ENCODE measurements at regions not wholly inside any gene's neighbourhood (a gene's known extent, or its start where the extent isn't known, plus 50 kb on each side); places are given as distances from the start of the nearest gene placed in this dataset.

DNA sequence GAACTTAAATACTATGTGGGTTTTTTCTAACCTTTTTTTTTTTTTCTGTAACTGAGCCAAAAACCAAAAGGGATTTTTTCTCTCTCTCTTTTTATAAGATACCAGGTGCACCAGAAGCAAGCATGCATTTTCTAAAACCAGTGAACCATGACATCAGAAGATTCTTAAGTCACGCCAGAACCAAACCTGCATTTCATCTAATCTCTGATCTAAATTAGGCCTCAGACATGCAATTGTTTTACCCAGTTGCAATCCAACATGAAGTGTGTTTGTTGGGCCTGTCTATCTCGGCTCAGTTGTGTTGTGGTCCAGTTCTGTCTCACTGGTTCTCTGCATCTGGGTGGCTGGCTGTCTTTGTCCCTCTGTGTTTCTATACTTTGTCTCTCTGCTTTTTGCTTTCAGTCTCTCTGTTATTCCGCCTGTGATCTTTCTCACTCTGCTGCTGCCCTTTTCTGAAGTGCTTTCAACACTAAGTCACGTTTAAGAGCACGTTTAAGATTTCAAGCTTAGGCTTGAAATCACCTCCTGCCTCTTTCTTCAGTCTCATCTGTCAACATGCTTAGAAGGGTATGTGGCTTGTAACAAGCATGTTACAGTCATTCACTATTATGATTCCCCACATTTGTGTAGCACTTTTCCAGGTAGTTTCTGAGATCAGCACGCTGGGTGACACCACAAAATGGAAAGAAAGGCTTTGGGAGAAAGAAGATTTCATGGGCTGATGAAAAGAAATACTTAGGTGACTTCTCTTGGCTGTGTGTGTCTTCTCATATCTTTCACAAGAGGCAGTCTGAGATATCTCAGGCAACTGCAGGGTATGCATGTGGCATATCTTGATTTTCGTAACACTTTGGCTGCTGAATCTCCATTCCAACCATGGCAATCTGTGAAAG lies 488.9 kb downstream of the SHISA9 start:
- WGBS, 3 donors: 47 to 61% (median 50%) methylated on average over 7 of the region's 7 CpGs
- no peaks in the 10 kb centered on the region for H3K36me3 ChIP-seq

DNA sequence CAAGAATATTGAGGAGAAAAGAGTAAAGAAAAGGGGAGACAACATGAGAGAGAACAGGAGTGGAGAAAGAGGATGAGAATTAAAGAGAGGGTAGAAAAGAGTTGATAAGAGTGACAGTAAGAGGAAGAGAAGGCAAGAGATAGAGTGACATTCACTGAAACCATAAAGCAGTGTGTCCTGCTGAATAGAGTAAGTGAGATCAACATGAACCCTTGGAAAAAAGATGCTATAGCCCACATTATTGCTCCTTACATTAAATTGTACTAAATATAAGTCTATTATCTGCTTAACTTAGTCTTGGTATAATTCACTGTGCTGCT lies 489.5 kb downstream of the SHISA9 start:
- intact Hi-C loops (cut with DNase I): no loop called here
- Histone ChIP-seq H3K27ac (no peak overlapping the region), H3K27me3 (no peaks in the 10 kb centered on the region), H3K4me1 (ENCODE audit: insufficient read depth) (no peaks in the 10 kb centered on the region), H3K9me3 (no peaks in the 10 kb centered on the region), H3K36me3 (no peaks in the 10 kb centered on the region), H3K4me3 (no peak overlapping the region)
- DNase-seq: no peak
- TF ChIP-seq POLR2A (IDR thresholded peaks at IDR 0.05) (no peak), EP300 (IDR thresholded peaks at IDR 0.05) (no peak)
- TF ChIP-seq, protein P1, sequence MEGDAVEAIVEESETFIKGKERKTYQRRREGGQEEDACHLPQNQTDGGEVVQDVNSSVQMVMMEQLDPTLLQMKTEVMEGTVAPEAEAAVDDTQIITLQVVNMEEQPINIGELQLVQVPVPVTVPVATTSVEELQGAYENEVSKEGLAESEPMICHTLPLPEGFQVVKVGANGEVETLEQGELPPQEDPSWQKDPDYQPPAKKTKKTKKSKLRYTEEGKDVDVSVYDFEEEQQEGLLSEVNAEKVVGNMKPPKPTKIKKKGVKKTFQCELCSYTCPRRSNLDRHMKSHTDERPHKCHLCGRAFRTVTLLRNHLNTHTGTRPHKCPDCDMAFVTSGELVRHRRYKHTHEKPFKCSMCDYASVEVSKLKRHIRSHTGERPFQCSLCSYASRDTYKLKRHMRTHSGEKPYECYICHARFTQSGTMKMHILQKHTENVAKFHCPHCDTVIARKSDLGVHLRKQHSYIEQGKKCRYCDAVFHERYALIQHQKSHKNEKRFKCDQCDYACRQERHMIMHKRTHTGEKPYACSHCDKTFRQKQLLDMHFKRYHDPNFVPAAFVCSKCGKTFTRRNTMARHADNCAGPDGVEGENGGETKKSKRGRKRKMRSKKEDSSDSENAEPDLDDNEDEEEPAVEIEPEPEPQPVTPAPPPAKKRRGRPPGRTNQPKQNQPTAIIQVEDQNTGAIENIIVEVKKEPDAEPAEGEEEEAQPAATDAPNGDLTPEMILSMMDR (IDR thresholded peaks at IDR 0.05): no peak

More for the DNA sequence above, 488.9 kb downstream of the SHISA9 start:
- Histone ChIP-seq H3K4me3 (no peak overlapping the region), H3K4me1 (ENCODE audit: insufficient read depth) (no peaks in the 10 kb centered on the region), H3K27ac (no peak overlapping the region), H3K9me3 (no peaks in the 10 kb centered on the region), H3K27me3 (no peaks in the 10 kb centered on the region)
- DNase-seq: no peak
- TF ChIP-seq EP300 (IDR thresholded peaks at IDR 0.05): no peak
- TF ChIP-seq POLR2A (IDR thresholded peaks at IDR 0.05): no peak
- TF ChIP-seq, protein P1 (IDR thresholded peaks at IDR 0.05): no peak
- intact Hi-C loops (cut with DNase I): no loop called here

DNA sequence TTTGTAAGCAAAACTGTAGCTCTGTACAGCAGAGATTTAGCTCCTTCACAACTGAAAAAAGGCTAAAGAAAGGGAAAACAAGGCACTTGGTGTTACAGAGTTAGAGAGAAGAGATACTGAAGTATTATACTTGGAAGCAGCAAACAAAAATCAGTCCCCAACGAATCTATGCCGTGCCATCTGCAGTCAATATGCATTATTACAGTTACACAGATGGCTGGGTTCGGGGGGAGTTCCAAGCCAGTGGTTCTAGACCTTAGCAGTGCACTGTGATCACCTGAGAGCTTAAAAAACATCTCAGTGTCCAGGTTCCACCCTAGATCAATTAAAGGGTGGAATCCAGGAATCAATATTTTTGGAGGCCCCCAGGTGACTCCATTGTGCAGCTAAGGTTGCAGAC lies 489.9 kb downstream of the SHISA9 start:
- H3K4me3 ChIP-seq: no peak overlapping the region
- DNase-seq: no peak
- H3K9me3 ChIP-seq: no peaks in the 10 kb centered on the region
- TF ChIP-seq, protein P1 (IDR thresholded peaks at IDR 0.05): no peak
- TF ChIP-seq POLR2A (IDR thresholded peaks at IDR 0.05): no peak
- no peak for TF ChIP-seq EP300 (IDR thresholded peaks at IDR 0.05)
- H3K4me1 ChIP-seq (ENCODE audit: insufficient read depth): no peaks in the 10 kb centered on the region
- no peaks in the 10 kb centered on the region for H3K27me3 ChIP-seq
- H3K36me3 ChIP-seq: no peaks in the 10 kb centered on the region
- no peak overlapping the region for H3K27ac ChIP-seq
- WGBS, 3 donors: 58 to 67% (median 60%) methylated on average over 3 of the region's 3 CpGs
- intact Hi-C loops (cut with DNase I): no loop called here

DNA sequence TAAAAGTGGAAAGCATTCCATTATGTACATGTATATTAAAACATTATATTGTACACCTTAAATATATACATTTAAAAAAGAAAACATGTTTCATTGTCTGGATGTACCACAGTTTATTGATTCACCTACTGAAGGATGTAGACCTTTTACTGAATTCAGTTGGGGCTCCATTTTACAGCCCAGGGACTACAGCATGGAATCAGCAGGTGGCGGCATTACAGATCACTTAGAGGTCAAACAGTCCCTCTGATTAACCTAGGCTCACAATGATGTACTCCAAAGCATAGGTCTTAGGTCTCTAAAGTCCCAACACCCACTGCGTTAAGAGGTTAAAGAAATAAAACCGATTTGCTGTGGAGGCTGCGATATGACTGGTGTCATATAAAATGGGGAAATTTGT lies 490.9 kb downstream of the SHISA9 start:
- intact Hi-C loops (cut with DNase I): no loop called here
- no peaks in the 10 kb centered on the region for H3K36me3 ChIP-seq
- no peak overlapping the region for H3K27ac ChIP-seq
- H3K27me3 ChIP-seq: no peaks in the 10 kb centered on the region
- no peaks in the 10 kb centered on the region for H3K4me1 ChIP-seq (ENCODE audit: insufficient read depth)
- H3K4me3 ChIP-seq: no peak overlapping the region
- WGBS, 3 donors: 84 to 92% (median 84%) methylated on average over 4 of the region's 4 CpGs
- no peaks in the 10 kb centered on the region for H3K9me3 ChIP-seq
- TF ChIP-seq, protein P1 (IDR thresholded peaks at IDR 0.05): no peak
- TF ChIP-seq POLR2A (IDR thresholded peaks at IDR 0.05) (no peak), EP300 (IDR thresholded peaks at IDR 0.05) (no peak)
- DNase-seq: no peak
